IMR-90 (cell line): ENCODE measurements at regions not wholly inside any gene's neighbourhood (a gene's known extent, or its start where the extent isn't known, plus 50 kb on each side); places are given as distances from the start of the nearest gene placed in this dataset.

ENCODE experiments used
- ATAC-seq: fragments of 200-7000 bp; cut with Tn5 transposase; 2 replicates; pipeline ENCODE4 v1.9.1; 2020; ENCODE audit warnings: low read depth, mild to moderate bottlenecking, moderate library complexity
- BruUV-seq: library from RNA; stranded (reverse); fragments of 400-500 nt; replicated peaks from 2 replicates; lab custom pipeline; 2021; lab: Mats Ljungman, UMichigan
- CTCF ChIA-PET: fragments of 300-600 bp; formaldehyde crosslinking; extraction: SDS; loops from one replicate; lab custom pipeline; 2021; ENCODE audit warnings: antibody characterized with exemption; lab: Yijun Ruan, JAX
- POLR2A ChIA-PET: fragments of 300-600 bp; sonication (Branson Sonifier 250); formaldehyde crosslinking; loops from one replicate; lab custom pipeline; 2022; ENCODE audit warnings: antibody characterized with exemption; ENCODE audit not compliant: unreplicated experiment; lab: Charles Lee
- DNase-seq: peaks from one replicate; pipeline ENCODE4 v3.0.0; 2013
- H2AFZ ChIP-seq: replicated peaks from 2 replicates; pipeline ENCODE3; 2013; ENCODE audit warnings: low read length, mild to moderate bottlenecking; ENCODE audit not compliant: poor library complexity
- H2AK5ac ChIP-seq: 2 replicates; pipeline ENCODE4 v1.6.1; 2013; ENCODE audit warnings: low read depth, low read length, inconsistent platforms
- H2AK9ac ChIP-seq: replicated peaks from 2 replicates; pipeline ENCODE3; 2013; ENCODE audit warnings: mild to moderate bottlenecking, low read depth, low read length, moderate library complexity; ENCODE audit not compliant: poor library complexity
- H2BK120ac ChIP-seq: 2 replicates; pipeline ENCODE4 v1.6.1; 2013; ENCODE audit warnings: low read depth, low read length, inconsistent platforms
- H2BK15ac ChIP-seq: 3 replicates; pipeline ENCODE4 v1.6.1; 2013; ENCODE audit warnings: low read depth, low read length, inconsistent platforms
- H2BK20ac ChIP-seq: 2 replicates; pipeline ENCODE4 v1.6.1; 2013; ENCODE audit warnings: low read depth, mild to moderate bottlenecking, inconsistent platforms, low read length, moderate library complexity
- H2BK5ac ChIP-seq: 2 replicates; pipeline ENCODE4 v1.6.1; 2013; ENCODE audit warnings: mild to moderate bottlenecking, low read depth, low read length, inconsistent platforms; ENCODE audit not compliant: poor library complexity, severe bottlenecking
- H3K14ac ChIP-seq: replicated peaks from 2 replicates; pipeline ENCODE4 v1.6.1; 2013; ENCODE audit warnings: low read depth, low read length, inconsistent platforms
- H3K18ac ChIP-seq: 2 replicates; pipeline ENCODE4 v1.6.1; 2013; ENCODE audit warnings: low read depth, low read length, control low read depth
- H3K23ac ChIP-seq: 2 replicates; pipeline ENCODE4 v1.6.1; 2013; ENCODE audit warnings: low read depth, low read length, inconsistent platforms
- H3K27ac ChIP-seq: 2 replicates; pipeline ENCODE4 v1.5.1; 2013; ENCODE audit warnings: mild to moderate bottlenecking, control low read depth, low read length; ENCODE audit not compliant: insufficient read depth
- H3K27me3 ChIP-seq: 2 replicates; pipeline ENCODE4 v1.6.1; 2013; ENCODE audit warnings: low read length; ENCODE audit not compliant: control insufficient read depth, insufficient read depth
- H3K36me3 ChIP-seq: 2 replicates; pipeline ENCODE4 v1.6.1; 2013; ENCODE audit warnings: low read length, mixed read lengths; ENCODE audit not compliant: control insufficient read depth, insufficient read depth
- H3K4ac ChIP-seq: 2 replicates; pipeline ENCODE4 v1.6.1; 2013; ENCODE audit warnings: low read depth, low read length, inconsistent platforms
- H3K4me1 ChIP-seq: 2 replicates; pipeline ENCODE4 v1.6.1; 2013; ENCODE audit warnings: low read length, mixed read lengths; ENCODE audit not compliant: control insufficient read depth, insufficient read depth
- H3K4me2 ChIP-seq: 2 replicates; pipeline ENCODE4 v1.6.1; 2013; ENCODE audit warnings: low read depth, mild to moderate bottlenecking, control low read depth, low read length, moderate library complexity
- H3K4me3 ChIP-seq: 2 replicates; pipeline ENCODE4 v1.5.1; 2013; ENCODE audit warnings: low read depth, mild to moderate bottlenecking, control low read depth, low read length, moderate library complexity; ENCODE audit not compliant: insufficient read depth
- H3K56ac ChIP-seq: 2 replicates; pipeline ENCODE4 v1.6.1; 2013; ENCODE audit warnings: low read length, inconsistent platforms; ENCODE audit not compliant: insufficient read depth; ENCODE audit errors: extremely low read depth
- H3K79me1 ChIP-seq, 2 experiments: 2 replicates each; pipeline ENCODE4 v1.6.1; 2013; ENCODE audit warnings: low read length in 2 of 2, inconsistent platforms in 1 of 2, low read depth in 1 of 2
- H3K9ac ChIP-seq: 2 replicates; pipeline ENCODE4 v1.6.1; 2013; ENCODE audit warnings: low read depth, low read length, control low read depth
- H3K9me1 ChIP-seq: 2 replicates; pipeline ENCODE4 v1.6.1; 2013; ENCODE audit warnings: low read length, inconsistent platforms; ENCODE audit not compliant: insufficient read depth
- H3K9me3 ChIP-seq: 2 replicates; pipeline ENCODE4 v1.6.1; 2013; ENCODE audit warnings: low read length; ENCODE audit not compliant: control insufficient read depth, insufficient read depth
- H4K20me1 ChIP-seq: 2 replicates; pipeline ENCODE4 v1.6.1; 2013; ENCODE audit warnings: low read length, inconsistent platforms; ENCODE audit not compliant: insufficient read depth
- H4K5ac ChIP-seq: 2 replicates; pipeline ENCODE4 v1.6.1; 2013; ENCODE audit warnings: mild to moderate bottlenecking, low read depth, low read length, control low read depth
- H4K8ac ChIP-seq, 2 experiments: 2 replicates each; pipeline ENCODE4 v1.6.1; 2013; ENCODE audit warnings: low read depth in 2 of 2, low read length in 2 of 2, control low read depth in 1 of 2, inconsistent platforms in 1 of 2
- H4K91ac ChIP-seq: 2 replicates; pipeline ENCODE4 v1.6.1; 2013; ENCODE audit warnings: low read depth, low read length, inconsistent platforms; ENCODE audit not compliant: insufficient read depth
- BHLHE40 ChIP-seq: fragments of 150-350 bp; IDR thresholded peaks from 2 replicates; pipeline ENCODE4 v1.6.1; 2016; ENCODE audit warnings: mild to moderate bottlenecking, low read depth, low read length
- CEBPB ChIP-seq: IDR thresholded peaks from 2 replicates; pipeline ENCODE4 v1.6.1; 2012; ENCODE audit warnings: low read depth, low read length, improper control_type of control experiment
- CHD1 ChIP-seq: IDR thresholded peaks from 2 replicates; pipeline ENCODE4 v1.6.1; 2012; ENCODE audit warnings: low read depth, low read length, improper control_type of control experiment
- CTCF ChIP-seq: conservative IDR thresholded peaks from 2 replicates; pipeline ENCODE4 v1.5.1; 2012; ENCODE audit warnings: mild to moderate bottlenecking, low read depth, low read length, improper control_type of control experiment
- ELK1 ChIP-seq: fragments of 150-350 bp; IDR thresholded peaks from 2 replicates; pipeline ENCODE4 v1.6.1; 2016; ENCODE audit warnings: low read depth, mild to moderate bottlenecking, low read length, moderate library complexity, borderline replicate concordance
- FOS ChIP-seq: fragments of 150-350 bp; IDR thresholded peaks from 2 replicates; pipeline ENCODE4 v1.6.1; 2016; ENCODE audit warnings: low read depth, low read length
- MAFK ChIP-seq: IDR thresholded peaks from 2 replicates; pipeline ENCODE4 v1.6.1; 2012; ENCODE audit warnings: low read depth, low read length, improper control_type of control experiment
- MAZ ChIP-seq: IDR thresholded peaks from 2 replicates; pipeline ENCODE4 v1.6.1; 2012; ENCODE audit warnings: low read depth, mild to moderate bottlenecking, low read length, improper control_type of control experiment, moderate library complexity, borderline replicate concordance
- MXI1 ChIP-seq: IDR thresholded peaks from 2 replicates; pipeline ENCODE4 v1.6.1; 2012; ENCODE audit warnings: low read depth, mild to moderate bottlenecking, low read length, moderate library complexity, borderline replicate concordance
- NFE2L2 ChIP-seq: fragments of 150-350 bp; IDR thresholded peaks from 2 replicates; pipeline ENCODE4 v1.6.1; 2016; ENCODE audit warnings: low read depth, mild to moderate bottlenecking, low read length
- POLR2A ChIP-seq: IDR thresholded peaks from 2 replicates; pipeline ENCODE4 v1.6.1; 2012; ENCODE audit warnings: mild to moderate bottlenecking, low read depth, low read length
- RAD21 ChIP-seq: IDR thresholded peaks from 2 replicates; pipeline ENCODE4 v1.6.1; 2012; ENCODE audit warnings: low read length, improper control_type of control experiment
- RCOR1 ChIP-seq: IDR thresholded peaks from 2 replicates; pipeline ENCODE4 v1.6.1; 2012; ENCODE audit warnings: mild to moderate bottlenecking, low read length, improper control_type of control experiment; ENCODE audit not compliant: insufficient replicate concordance
- RFX5 ChIP-seq: IDR thresholded peaks from 2 replicates; pipeline ENCODE4 v1.8.0; 2012; ENCODE audit warnings: low read depth, mild to moderate bottlenecking, low read length, moderate library complexity
- SMC3 ChIP-seq: fragments of 150-350 bp; IDR thresholded peaks from 2 replicates; pipeline ENCODE4 v1.6.1; 2016; ENCODE audit warnings: low read depth, mild to moderate bottlenecking, antibody characterized with exemption, low read length, moderate library complexity
- USF2 ChIP-seq: fragments of 150-350 bp; IDR thresholded peaks from 2 replicates; pipeline ENCODE4 v1.6.1; 2017; ENCODE audit warnings: mild to moderate bottlenecking, antibody characterized with exemption, low read length, low read depth
- WGBS, 2 experiments: methylation state at CpG; one replicate each; pipeline versions ENCODE4 v1.1.5 to v1.1.7; 2013; ENCODE audit warnings: missing lambda C conversion rate in 2 of 2; ENCODE audit not compliant: insufficient read length in 1 of 2; ENCODE audit errors: extremely low coverage in 2 of 2; 5-methylcytosine and 5-hydroxymethylcytosine counted together
- dilution Hi-C: fragments of 300-500 bp; cut with HindIII; formaldehyde crosslinking; loops from one replicate; pipeline ENCODE4 v1.14.3; 2018; ENCODE audit warnings: low sequenced_read_pairs; ENCODE audit not compliant: unreplicated experiment
- in situ Hi-C: fragments of 300-500 bp; cut with MboI; formaldehyde crosslinking; loops from 3 replicates; pipeline ENCODE4 v1.14.3; 2019; ENCODE audit warnings: low sequenced_read_pairs, inconsistent platforms, mixed read lengths
- intact Hi-C: fragments of 100-400 bp; cut with micrococcal nuclease; formaldehyde crosslinking; loops from 2 replicates; pipeline ENCODE4 v1.10.0; 2022

GRCh38 chr9:79357616-79358015, 214.1 kb upstream of the TLE4 start:
- no peak overlapping the region for H4K91ac ChIP-seq
- no peak overlapping the region for H2AK9ac ChIP-seq
- WGBS, 2 experiments: 66% methylated on average over 4 of the region's 6 CpGs; no CpG with 5 or more reads in 1 of the 2 experiments
- peaks cover 6% of the 10 kb centered on the region for H3K4me1 ChIP-seq
- no peak overlapping the region for H3K27ac ChIP-seq
- no peak overlapping the region for H3K4me2 ChIP-seq
- no peak overlapping the region for H3K23ac ChIP-seq
- dilution Hi-C loops (no loop called here), in situ Hi-C loops (no loop called here), intact Hi-C loops (no loop called here)
- no peak overlapping the region for H3K18ac ChIP-seq
- no peak overlapping the region for H3K4me3 ChIP-seq
- TF ChIP-seq FOS (no peak), MAFK (no peak), RAD21 (no peak), RFX5 (no peak), ELK1 (no peak), CEBPB (no peak), RCOR1 (no peak), MXI1 (no peak), NFE2L2 (no peak), USF2 (no peak), CTCF (no peak), SMC3 (no peak), BHLHE40 (no peak), POLR2A (no peak), MAZ (no peak), CHD1 (no peak)
- no peaks in the 10 kb centered on the region for H3K79me1 ChIP-seq
- H3K9me1 ChIP-seq: peaks cover 9% of the 10 kb centered on the region; the same call in 1 of the 2 replicates
- no peaks in the 10 kb centered on the region for H3K36me3 ChIP-seq
- no TSS peak for BruUV-seq
- no peak overlapping the region for H2AK5ac ChIP-seq
- H3K27me3 ChIP-seq: no peaks in the 10 kb centered on the region
- no peak for ATAC-seq
- no peaks in the 10 kb centered on the region for H3K9me3 ChIP-seq
- H4K5ac ChIP-seq: no peak overlapping the region
- no peak overlapping the region for H2BK120ac ChIP-seq
- H4K20me1 ChIP-seq: no peaks in the 10 kb centered on the region
- no peak overlapping the region for H3K9ac ChIP-seq
- no peak overlapping the region for H3K56ac ChIP-seq
- no peak overlapping the region for H3K14ac ChIP-seq
- H2BK5ac ChIP-seq: no peak overlapping the region
- no peak overlapping the region for H3K4ac ChIP-seq
- H2AFZ ChIP-seq: no peak overlapping the region
- H4K8ac ChIP-seq: no peak overlapping the region
- ChIA-PET CTCF (no interaction called here), POLR2A (no interaction called here)
- DNase-seq: no peak
- H2BK15ac ChIP-seq: no peak overlapping the region
- no peak overlapping the region for H2BK20ac ChIP-seq
